ENCODE measurements at regions not wholly inside any gene's neighbourhood (a gene's known extent, or its start where the extent isn't known, plus 50 kb on each side); places are given as distances from the start of the nearest gene placed in this dataset.

DNA sequence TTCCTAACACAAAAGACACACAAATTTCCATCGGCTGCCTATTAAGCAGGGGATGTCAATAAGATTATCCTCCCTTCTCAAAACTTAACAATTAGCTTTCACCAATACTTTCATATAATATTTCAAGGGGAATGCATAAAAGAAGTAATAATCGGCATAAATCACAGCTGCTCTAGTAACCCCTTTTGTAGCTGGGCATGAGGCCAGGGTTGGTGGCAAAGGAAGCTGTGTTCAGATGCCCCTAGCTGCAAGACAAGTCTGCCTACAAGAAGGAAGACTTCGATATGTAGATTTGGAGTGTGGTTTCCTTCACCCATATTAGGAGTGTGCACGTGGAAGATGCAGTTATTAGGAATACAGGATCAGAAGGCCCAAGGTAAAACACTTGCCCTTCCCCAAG lies 156.9 kb upstream of the SSTR4 start:
- TF ChIP-seq TAF1 (IDR thresholded peaks at IDR 0.05; ENCODE audit: borderline replicate concordance, low read depth, low read length): no peak
- no peak for DNase-seq (ENCODE audit: insufficient read length)
- FAIRE-seq: no peak

DNA sequence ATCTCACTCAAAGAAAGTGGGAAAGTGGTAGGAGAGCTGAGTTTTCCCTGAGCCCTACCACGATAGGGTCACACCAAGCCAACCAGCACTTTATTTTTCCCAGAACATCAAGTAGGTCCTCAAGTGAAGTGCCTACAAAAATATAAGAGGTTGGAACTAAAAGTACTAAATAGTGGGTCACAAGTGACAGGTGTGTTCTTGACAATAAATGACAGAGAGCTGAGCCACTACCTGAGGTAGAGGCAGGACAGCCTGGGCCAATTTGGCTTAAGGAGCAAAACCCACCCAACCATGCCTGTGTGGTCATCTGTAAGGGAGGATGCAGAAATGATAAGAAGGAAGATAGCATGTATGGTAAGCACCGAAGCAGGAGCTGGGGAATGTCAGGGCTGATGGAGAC lies 154.8 kb upstream of the SSTR4 start:
- DNase-seq (ENCODE audit: insufficient read length) (no peak), FAIRE-seq (no peak)
- no peak for TF ChIP-seq POLR2A (IDR thresholded peaks at IDR 0.05; ENCODE audit: low read depth, low read length)
- no peak for TF ChIP-seq TAF1 (IDR thresholded peaks at IDR 0.05; ENCODE audit: borderline replicate concordance, low read depth, low read length)
- TF ChIP-seq POLR2AphosphoS5 (IDR thresholded peaks at IDR 0.05; ENCODE audit: low read depth, low read length): no peak

DNA sequence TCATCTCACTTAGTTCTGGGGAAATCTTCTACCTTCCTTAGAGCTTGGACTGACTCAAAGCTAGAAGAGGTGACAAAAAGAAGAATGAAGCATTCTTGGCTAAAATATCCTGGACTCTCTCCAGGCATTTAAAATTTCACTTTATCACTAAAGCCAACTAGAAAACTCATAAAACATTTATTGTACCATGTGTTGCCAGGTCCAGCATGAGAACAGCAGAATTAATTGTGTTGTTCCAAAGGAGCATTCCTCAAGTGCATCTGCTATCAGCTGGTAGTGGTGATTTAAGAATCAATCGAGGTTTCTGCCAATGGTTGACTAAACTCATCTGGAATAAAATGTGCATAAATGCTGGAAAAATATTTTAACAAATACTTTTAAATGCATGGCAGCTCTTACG lies 147.3 kb upstream of the SSTR4 start:
- FAIRE-seq: no peak
- TF ChIP-seq TAF1 (IDR thresholded peaks at IDR 0.05; ENCODE audit: borderline replicate concordance, low read depth, low read length) (no peak), POLR2A (IDR thresholded peaks at IDR 0.05; ENCODE audit: low read depth, low read length) (no peak), POLR2AphosphoS5 (IDR thresholded peaks at IDR 0.05; ENCODE audit: low read depth, low read length) (no peak)

DNA sequence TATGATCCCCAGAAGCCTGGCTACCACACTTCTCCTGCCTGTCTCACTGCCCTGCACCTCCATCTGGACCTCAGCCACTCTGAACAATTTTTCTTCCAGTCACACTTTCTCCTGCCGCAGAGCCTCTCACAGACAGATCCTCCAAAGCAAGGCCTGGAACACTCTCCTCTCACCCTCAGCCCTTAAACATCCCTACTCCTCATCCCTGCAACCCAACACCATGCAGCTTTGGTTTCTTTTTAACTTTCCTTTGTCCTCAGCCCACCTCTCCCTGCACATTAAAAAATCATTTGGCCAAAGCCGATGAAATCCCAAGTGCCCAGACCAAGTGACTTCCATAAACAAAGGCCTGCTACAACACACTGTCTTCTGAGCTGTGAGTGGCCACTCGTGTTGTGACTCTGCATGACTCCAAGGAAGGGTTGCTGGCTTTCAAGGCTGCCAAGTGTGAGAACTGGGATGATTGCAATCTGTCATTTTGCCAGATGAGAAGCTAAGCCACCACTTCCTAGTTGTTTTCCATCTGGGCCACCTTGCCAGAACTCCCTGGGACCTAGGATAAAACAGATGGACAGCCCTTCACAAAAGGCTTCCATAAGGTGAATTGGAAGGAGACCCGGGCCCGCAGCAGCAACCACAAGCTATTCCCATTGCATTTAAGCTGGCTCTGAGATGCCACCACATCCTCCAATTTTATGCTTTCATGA lies 144.4 kb upstream of the SSTR4 start:
- FAIRE-seq: no peak
- TF ChIP-seq POLR2AphosphoS5 (IDR thresholded peaks at IDR 0.05; ENCODE audit: low read depth, low read length) (no peak), POLR2A (IDR thresholded peaks at IDR 0.05; ENCODE audit: low read depth, low read length) (no peak), TAF1 (IDR thresholded peaks at IDR 0.05; ENCODE audit: borderline replicate concordance, low read depth, low read length) (no peak)
- DNase-seq (ENCODE audit: insufficient read length): no peak

More for the DNA sequence above, 147.3 kb upstream of the SSTR4 start:
- DNase-seq (ENCODE audit: insufficient read length): no peak

DNA sequence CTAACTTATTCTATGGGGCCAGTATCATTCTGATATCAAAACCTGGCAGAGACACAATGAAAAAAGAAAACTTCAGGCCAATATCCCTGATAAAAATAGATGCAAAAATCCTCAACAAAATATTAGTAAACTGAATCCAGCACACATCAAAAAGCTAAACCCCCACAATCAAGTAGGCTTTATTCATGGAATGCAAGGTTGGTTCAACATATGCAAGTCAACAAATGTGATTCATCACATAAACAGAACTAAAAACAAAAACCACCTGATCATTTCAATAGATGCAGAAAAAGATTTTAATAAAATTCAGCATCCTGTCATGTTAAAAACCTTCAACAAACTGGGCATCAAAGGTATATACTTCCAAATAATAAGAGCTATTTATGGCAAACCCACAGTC lies 133.9 kb upstream of the SSTR4 start:
- no peak for TF ChIP-seq POLR2AphosphoS5 (IDR thresholded peaks at IDR 0.05; ENCODE audit: low read depth, low read length)
- no peak for TF ChIP-seq POLR2A (IDR thresholded peaks at IDR 0.05; ENCODE audit: low read depth, low read length)
- no peak for TF ChIP-seq TAF1 (IDR thresholded peaks at IDR 0.05; ENCODE audit: borderline replicate concordance, low read depth, low read length)
- DNase-seq (ENCODE audit: insufficient read length): no peak
- FAIRE-seq: no peak

DNA sequence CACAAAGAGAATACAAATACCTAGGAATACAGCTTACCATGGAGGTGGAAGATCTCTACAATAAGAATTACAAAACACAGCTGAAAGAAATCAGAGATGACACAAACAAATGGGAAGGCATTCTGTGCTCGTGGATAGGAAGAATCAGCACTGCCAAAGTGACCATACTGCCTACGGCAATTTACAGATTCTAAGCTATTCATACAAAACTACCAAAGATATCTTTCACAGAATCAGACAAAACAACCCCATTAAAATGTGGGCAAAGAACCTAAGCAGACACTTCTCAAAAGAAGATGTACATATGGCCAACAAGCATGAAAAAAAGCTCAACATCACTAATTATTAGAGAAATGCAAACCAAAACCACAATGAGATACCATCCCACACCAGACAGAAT lies 133.2 kb upstream of the SSTR4 start:
- DNase-seq (ENCODE audit: insufficient read length) (no peak), FAIRE-seq (no peak)
- TF ChIP-seq TAF1 (IDR thresholded peaks at IDR 0.05; ENCODE audit: borderline replicate concordance, low read depth, low read length): no peak
- TF ChIP-seq POLR2A (IDR thresholded peaks at IDR 0.05; ENCODE audit: low read depth, low read length): no peak
- no peak for TF ChIP-seq POLR2AphosphoS5 (IDR thresholded peaks at IDR 0.05; ENCODE audit: low read depth, low read length)

DNA sequence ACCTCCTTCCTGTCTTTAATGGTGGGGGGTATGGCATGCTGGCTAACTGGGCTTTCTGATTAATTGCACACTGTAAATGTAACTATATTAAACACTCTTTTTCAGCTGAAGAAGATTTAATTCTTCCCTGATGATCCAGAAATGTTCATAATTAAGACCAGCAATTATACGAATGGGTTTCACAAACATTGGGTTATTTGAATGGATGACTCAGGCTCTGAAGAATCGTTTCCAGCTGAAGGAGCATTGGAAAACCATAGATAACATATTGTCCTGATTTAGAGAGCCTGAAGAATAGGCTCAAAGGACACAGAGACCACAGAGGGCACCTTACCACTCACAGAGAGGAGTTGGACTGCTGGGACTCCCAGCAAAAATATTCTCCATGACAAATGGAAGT lies 130.7 kb upstream of the SSTR4 start:
- no peak for FAIRE-seq
- DNase-seq (ENCODE audit: insufficient read length): no peak
- TF ChIP-seq POLR2AphosphoS5 (IDR thresholded peaks at IDR 0.05; ENCODE audit: low read depth, low read length): no peak
- TF ChIP-seq TAF1 (IDR thresholded peaks at IDR 0.05; ENCODE audit: borderline replicate concordance, low read depth, low read length): no peak
- no peak for TF ChIP-seq POLR2A (IDR thresholded peaks at IDR 0.05; ENCODE audit: low read depth, low read length)

DNA sequence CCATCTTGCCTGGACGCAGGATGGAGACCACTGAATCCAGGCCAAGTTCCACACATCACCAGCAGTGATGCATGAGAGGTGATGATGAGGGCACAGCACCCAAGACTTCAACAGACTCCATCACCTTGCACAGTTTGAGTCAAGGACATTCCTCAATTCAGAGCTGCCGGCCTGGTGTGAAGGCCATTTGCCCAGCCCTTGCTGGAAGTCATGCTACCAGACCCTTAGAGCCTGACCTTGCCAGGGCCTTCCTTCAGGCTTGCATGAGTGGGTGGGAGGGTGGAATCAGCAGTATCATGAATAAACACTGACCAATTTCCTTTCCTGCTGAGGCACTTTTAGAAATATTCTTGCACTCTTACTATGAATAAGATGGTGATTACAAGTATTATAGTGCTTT lies 130.2 kb upstream of the SSTR4 start:
- FAIRE-seq: no peak
- TF ChIP-seq POLR2AphosphoS5 (IDR thresholded peaks at IDR 0.05; ENCODE audit: low read depth, low read length) (no peak), POLR2A (IDR thresholded peaks at IDR 0.05; ENCODE audit: low read depth, low read length) (no peak), TAF1 (IDR thresholded peaks at IDR 0.05; ENCODE audit: borderline replicate concordance, low read depth, low read length) (no peak)
- DNase-seq (ENCODE audit: insufficient read length): no peak

DNA sequence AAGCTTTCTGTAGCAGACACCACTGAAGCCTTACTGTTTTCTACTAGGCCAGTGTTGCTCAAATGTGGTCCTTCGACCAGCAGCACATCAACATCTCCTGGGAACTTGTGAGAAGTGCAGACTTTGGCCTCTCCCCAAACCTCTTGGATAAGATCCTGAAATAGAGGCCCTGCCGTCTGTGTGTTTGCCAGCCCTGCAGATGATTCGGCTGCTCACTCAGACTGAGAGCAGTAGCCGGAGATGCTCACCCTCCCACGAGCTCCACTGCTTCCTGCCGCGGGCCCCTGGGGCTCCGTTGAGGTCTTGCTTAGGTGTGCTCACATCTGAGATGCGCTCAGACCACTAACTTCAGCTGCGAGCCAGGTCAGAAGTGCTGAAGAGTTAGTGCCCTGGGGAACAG lies 129.5 kb upstream of the SSTR4 start:
- no peak for TF ChIP-seq POLR2AphosphoS5 (IDR thresholded peaks at IDR 0.05; ENCODE audit: low read depth, low read length)
- no peak for TF ChIP-seq POLR2A (IDR thresholded peaks at IDR 0.05; ENCODE audit: low read depth, low read length)
- TF ChIP-seq TAF1 (IDR thresholded peaks at IDR 0.05; ENCODE audit: borderline replicate concordance, low read depth, low read length): no peak
- DNase-seq (ENCODE audit: insufficient read length) (peak; percentile 11), FAIRE-seq (peak; percentile 36)

DNA sequence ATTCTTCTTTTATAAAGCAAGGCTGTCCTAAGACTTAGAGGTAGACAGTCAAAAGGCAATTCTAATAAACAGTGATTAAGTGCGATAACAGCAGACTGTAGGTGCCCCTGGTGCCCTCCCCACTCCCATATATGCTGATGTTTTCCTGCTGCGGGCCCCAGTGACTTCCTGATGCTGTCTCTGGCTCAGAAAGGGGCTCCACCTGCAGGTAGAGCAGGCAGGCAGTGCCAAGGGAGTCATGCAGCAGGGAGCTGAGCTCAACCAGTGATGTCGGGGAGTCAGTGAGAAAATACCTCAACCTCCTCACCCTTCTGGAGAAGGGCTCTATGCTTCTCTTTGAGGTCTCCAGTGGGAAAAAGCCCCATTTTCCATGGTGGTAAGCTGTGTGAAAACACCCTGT lies 126.7 kb upstream of the SSTR4 start:
- TF ChIP-seq POLR2A (IDR thresholded peaks at IDR 0.05; ENCODE audit: low read depth, low read length) (no peak), POLR2AphosphoS5 (IDR thresholded peaks at IDR 0.05; ENCODE audit: low read depth, low read length) (no peak), TAF1 (IDR thresholded peaks at IDR 0.05; ENCODE audit: borderline replicate concordance, low read depth, low read length) (no peak)
- no peak for FAIRE-seq
- DNase-seq (ENCODE audit: insufficient read length): no peak

DNA sequence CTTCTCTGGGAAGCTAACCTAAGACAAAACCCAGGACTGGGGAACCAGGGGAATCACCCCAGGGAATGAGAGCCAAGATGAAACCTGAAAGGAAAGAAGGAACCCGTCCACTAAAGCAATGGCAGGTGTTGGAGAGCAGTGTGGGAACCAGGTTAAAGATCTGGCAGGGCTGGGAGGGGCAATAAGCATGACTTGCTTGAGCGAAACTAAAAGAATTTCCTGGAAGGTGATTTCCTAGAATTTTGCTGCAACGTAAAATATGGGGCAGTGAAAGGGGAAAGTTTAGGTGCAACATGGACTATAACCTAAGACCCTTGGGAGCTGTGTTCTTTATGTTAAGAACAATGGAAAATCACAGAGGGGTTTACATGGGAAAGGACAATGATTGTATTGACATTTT lies 126.2 kb upstream of the SSTR4 start:
- DNase-seq (ENCODE audit: insufficient read length) (no peak), FAIRE-seq (no peak)
- TF ChIP-seq POLR2A (IDR thresholded peaks at IDR 0.05; ENCODE audit: low read depth, low read length): no peak
- TF ChIP-seq POLR2AphosphoS5 (IDR thresholded peaks at IDR 0.05; ENCODE audit: low read depth, low read length): no peak
- TF ChIP-seq TAF1 (IDR thresholded peaks at IDR 0.05; ENCODE audit: borderline replicate concordance, low read depth, low read length): no peak

DNA sequence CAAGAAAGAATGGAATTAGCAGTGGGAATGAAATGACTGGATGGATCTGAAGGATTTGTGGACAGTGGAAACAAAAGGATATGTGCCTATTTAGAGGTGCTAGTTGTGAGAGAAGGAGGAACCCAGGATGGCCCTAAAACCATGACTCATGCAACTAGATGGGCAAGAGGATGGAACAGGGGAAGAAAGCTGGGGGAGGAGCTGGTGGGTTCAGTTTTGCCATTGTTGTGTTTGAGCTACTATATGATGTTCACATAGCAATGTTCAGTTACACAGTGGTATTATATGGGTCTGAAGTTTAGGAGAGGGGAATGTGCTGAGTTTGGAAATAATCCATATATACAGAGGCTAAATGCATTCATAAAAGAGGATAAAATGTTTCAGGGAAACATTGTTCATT lies 125.7 kb upstream of the SSTR4 start:
- TF ChIP-seq TAF1 (IDR thresholded peaks at IDR 0.05; ENCODE audit: borderline replicate concordance, low read depth, low read length) (no peak), POLR2A (IDR thresholded peaks at IDR 0.05; ENCODE audit: low read depth, low read length) (no peak), POLR2AphosphoS5 (IDR thresholded peaks at IDR 0.05; ENCODE audit: low read depth, low read length) (no peak)
- FAIRE-seq (no peak), DNase-seq (ENCODE audit: insufficient read length) (no peak)

Data from GM12892 (cell line).